ENCODE measurements at regions not wholly inside any gene's neighbourhood (a gene's known extent, or its start where the extent isn't known, plus 50 kb on each side); places are given as distances from the start of the nearest gene placed in this dataset.

GRCh38 chr14:61188978-61189808 lies 91.9 kb downstream of the TMEM30B start:
- peak; percentile 64 to 71 for TF ChIP-seq CTCF (conservative IDR thresholded peaks at IDR 0.05; ENCODE audit: low read depth in 2 of 2)
- TF ChIP-seq EZH2 (IDR thresholded peaks at IDR 0.05; ENCODE audit: low read depth, unreplicated experiment) = no peak
- TF ChIP-seq EZH2phosphoT487 (IDR thresholded peaks at IDR 0.05; ENCODE audit: unreplicated experiment) = no peak
- no peak for TF ChIP-seq POLR2AphosphoS5 (IDR thresholded peaks at IDR 0.05; ENCODE audit: low read depth)
- no peak for TF ChIP-seq REST (IDR thresholded peaks at IDR 0.05; ENCODE audit: unreplicated experiment)
- no peak for TF ChIP-seq ZNF114 (CRISPR knock-in tag; IDR thresholded peaks at IDR 0.05)

Data from GM23338 (cell line).